Stomach (tissue), 8 donors: ENCODE measurements at regions not wholly inside any gene's neighbourhood (a gene's known extent, or its start where the extent isn't known, plus 50 kb on each side); places are given as distances from the start of the nearest gene placed in this dataset.

Experiments
- DNase-seq, 2 donors: peaks; one replicate each; pipeline versions ENCODE4 v3.0.0 to v3.0.0-alpha.2; 2013 to 2019
- H3K27ac ChIP-seq, 5 donors: fragments of 200-600 bp in 4 of 5; sonication (generic) in 4 of 5; one replicate each; pipeline ENCODE4 v1.5.1; 2013 to 2019; ENCODE audit warnings: mild to moderate bottlenecking in 1 of 5, moderate library complexity in 1 of 5
- H3K27me3 ChIP-seq, 3 donors: fragments of 200-600 bp; sonication (generic); one replicate each; pipeline ENCODE4 v1.5.1; 2017 to 2019; ENCODE audit warnings: mixed run types in 1 of 3
- H3K36me3 ChIP-seq, 4 donors: fragments of 200-600 bp; sonication (generic); 1 replicate in 3 of 4; 2 replicates in 1 of 4; pipeline ENCODE4 v1.5.1; 2016 to 2019
- H3K4me1 ChIP-seq, 4 donors: fragments of 200-600 bp; sonication (generic); one replicate each; pipeline ENCODE4 v1.5.1; 2016 to 2019
- H3K4me3 ChIP-seq, 4 donors: fragments of 200-600 bp; sonication (generic) in 3 of 4; one replicate each; pipeline ENCODE4 v1.5.1; 2016 to 2019; ENCODE audit warnings: mild to moderate bottlenecking in 1 of 4
- H3K9me3 ChIP-seq, 4 donors: fragments of 200-600 bp; sonication (generic); one replicate each; pipeline ENCODE4 v1.5.1; 2016 to 2019
- EP300 ChIP-seq: sonication (generic); formaldehyde crosslinking; IDR thresholded peaks from one replicate; pipeline ENCODE4 v1.6.1; 2017; ENCODE audit warnings: antibody characterized with exemption
- POLR2A ChIP-seq, 4 donors: fragments of 450-650 bp; IDR thresholded peaks; one replicate each; pipeline ENCODE4 v1.6.1; 2016; ENCODE audit warnings: antibody characterized with exemption in 4 of 4, control low read depth in 2 of 4, mild to moderate bottlenecking in 1 of 4, moderate library complexity in 1 of 4
- POLR2AphosphoS5 ChIP-seq, 3 donors: sonication (generic); formaldehyde crosslinking; IDR thresholded peaks; one replicate each; pipeline ENCODE4 v1.6.1; 2016; ENCODE audit warnings: antibody characterized with exemption in 3 of 3
- WGBS, 5 donors: extraction: QIAGEN DNeasy Blood & Tissue Kit in 3 of 5; methylation state at CpG; one replicate each; pipeline versions ENCODE4 v1.1.5 to v1.1.7; 2013 to 2018; 5-methylcytosine and 5-hydroxymethylcytosine counted together
- intact Hi-C: fragments of 100-400 bp; cut with DNase I; formaldehyde crosslinking; loops from one replicate; pipeline ENCODE4 v1.15.1; 2023; ENCODE audit warnings: low total_unique reads
- TF ChIP-seq, protein P1 (sequence below), 7 experiments: fragments of 450-650 bp in 4 of 7; fragments of 200-600 bp in 3 of 7; sonication (generic) in 3 of 7; IDR thresholded peaks; one replicate each; pipeline ENCODE4 v1.5.1; 2016 to 2019; ENCODE audit warnings: antibody characterized with exemption in 7 of 7, control low read depth in 2 of 7, mild to moderate bottlenecking in 1 of 7
- donor health status: healthy with polysubstance abuse.
- donor health status: Bipolar disorder and iron deficiency.
- donor health status: healthy.

DNA sequence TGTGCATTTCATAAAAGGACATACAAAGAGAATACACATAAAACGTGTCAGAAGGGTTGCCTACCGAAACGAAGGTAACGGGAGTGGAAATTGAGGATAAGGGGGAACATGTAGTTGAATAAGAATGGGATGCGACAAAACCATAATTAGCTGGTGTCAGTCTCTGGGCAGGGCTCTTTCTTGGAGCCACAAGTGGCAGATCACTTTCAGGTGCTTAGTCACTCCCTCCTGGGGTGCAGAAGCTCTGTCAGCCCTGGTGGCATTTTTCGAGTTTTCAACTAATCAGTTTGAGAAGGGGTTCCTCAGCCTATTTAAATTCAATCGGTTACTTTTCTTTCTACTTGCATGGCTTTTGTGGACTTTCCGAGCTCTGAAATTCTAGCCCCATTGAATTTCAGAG lies 133.9 kb upstream of the IGSF21 start:
- Histone ChIP-seq H3K36me3 (no peaks in the 10 kb centered on the region), H3K27ac (no peak overlapping the region), H3K27me3 (peaks cover 0 to 42% (median 0%) of the 10 kb centered on the region in 3 donors), H3K4me1 (no peaks in the 10 kb centered on the region), H3K9me3 (no peaks in the 10 kb centered on the region), H3K4me3 (no peak overlapping the region)
- TF ChIP-seq, protein P1, sequence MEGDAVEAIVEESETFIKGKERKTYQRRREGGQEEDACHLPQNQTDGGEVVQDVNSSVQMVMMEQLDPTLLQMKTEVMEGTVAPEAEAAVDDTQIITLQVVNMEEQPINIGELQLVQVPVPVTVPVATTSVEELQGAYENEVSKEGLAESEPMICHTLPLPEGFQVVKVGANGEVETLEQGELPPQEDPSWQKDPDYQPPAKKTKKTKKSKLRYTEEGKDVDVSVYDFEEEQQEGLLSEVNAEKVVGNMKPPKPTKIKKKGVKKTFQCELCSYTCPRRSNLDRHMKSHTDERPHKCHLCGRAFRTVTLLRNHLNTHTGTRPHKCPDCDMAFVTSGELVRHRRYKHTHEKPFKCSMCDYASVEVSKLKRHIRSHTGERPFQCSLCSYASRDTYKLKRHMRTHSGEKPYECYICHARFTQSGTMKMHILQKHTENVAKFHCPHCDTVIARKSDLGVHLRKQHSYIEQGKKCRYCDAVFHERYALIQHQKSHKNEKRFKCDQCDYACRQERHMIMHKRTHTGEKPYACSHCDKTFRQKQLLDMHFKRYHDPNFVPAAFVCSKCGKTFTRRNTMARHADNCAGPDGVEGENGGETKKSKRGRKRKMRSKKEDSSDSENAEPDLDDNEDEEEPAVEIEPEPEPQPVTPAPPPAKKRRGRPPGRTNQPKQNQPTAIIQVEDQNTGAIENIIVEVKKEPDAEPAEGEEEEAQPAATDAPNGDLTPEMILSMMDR (IDR thresholded peaks at IDR 0.05), result no peak
- TF ChIP-seq POLR2A (IDR thresholded peaks at IDR 0.05) (no peak), EP300 (no peak), POLR2AphosphoS5 (IDR thresholded peaks at IDR 0.05) (no peak)
- 56 to 68% (median 57%) methylated on average over 8 of the region's 8 CpGs for WGBS, 5 donors
- intact Hi-C loops, result no loop called here
- DNase-seq, result no peak

DNA sequence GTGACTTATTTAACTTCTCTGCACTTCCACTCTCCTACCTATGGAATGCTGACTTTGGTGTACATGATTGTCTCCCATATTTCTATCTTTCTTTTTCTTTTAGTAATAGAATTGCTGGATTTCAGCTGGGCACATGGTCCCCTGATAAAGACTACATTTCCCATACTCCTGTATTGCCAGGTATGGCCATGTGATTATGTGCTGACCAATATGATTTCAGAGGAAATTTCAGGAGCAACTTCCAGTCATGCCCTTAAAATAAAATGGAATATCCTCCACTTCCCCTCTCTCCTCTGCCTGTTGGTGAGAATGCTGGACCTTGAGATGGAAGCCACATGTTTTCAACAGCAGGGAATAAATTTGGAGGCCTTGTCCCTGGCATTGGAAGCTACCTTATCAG lies 130.7 kb upstream of the IGSF21 start:
- DNase-seq, result no peak
- no peaks in the 10 kb centered on the region for H3K9me3 ChIP-seq
- peaks cover 0 to 57% (median 0%) of the 10 kb centered on the region in 3 donors for H3K27me3 ChIP-seq
- no peaks in the 10 kb centered on the region for H3K36me3 ChIP-seq
- H3K27ac ChIP-seq, result no peak overlapping the region
- intact Hi-C loops, result no loop called here
- no peak overlapping the region for H3K4me3 ChIP-seq
- no peaks in the 10 kb centered on the region for H3K4me1 ChIP-seq
- TF ChIP-seq, protein P1 (IDR thresholded peaks at IDR 0.05), result no peak
- TF ChIP-seq POLR2A (IDR thresholded peaks at IDR 0.05), result no peak
- no peak for TF ChIP-seq EP300
- no peak for TF ChIP-seq POLR2AphosphoS5 (IDR thresholded peaks at IDR 0.05)

DNA sequence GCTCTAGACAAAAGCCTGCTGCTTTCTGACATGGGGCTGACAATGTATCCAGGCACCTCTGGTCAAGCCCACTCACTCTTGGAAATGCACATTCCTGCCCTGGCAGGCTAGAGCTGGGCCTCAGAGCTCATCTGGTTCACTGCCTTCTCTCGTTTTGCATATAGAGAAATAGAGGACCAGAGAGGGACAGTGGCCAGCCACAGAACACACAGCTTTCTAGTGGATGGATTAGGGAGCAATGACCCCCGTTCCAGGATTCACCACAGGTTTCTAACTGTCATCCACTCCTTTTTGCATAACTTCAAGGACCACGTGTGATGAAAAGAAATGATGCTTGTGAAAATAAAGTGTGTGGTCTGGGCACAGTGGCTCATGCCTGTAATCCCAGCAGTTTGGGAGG lies 129.6 kb upstream of the IGSF21 start:
- Histone ChIP-seq H3K4me3 (no peak overlapping the region), H3K4me1 (no peaks in the 10 kb centered on the region), H3K27me3 (peaks cover 0 to 57% (median 0%) of the 10 kb centered on the region in 3 donors), H3K9me3 (no peaks in the 10 kb centered on the region), H3K27ac (no peak overlapping the region), H3K36me3 (no peaks in the 10 kb centered on the region)
- 52 to 66% (median 58%) methylated on average over 3 of the region's 3 CpGs for WGBS, 5 donors
- no peak for DNase-seq
- intact Hi-C loops, result no loop called here
- TF ChIP-seq, protein P1 (IDR thresholded peaks at IDR 0.05), result no peak
- TF ChIP-seq EP300 (no peak), POLR2A (IDR thresholded peaks at IDR 0.05) (no peak), POLR2AphosphoS5 (IDR thresholded peaks at IDR 0.05) (no peak)

DNA sequence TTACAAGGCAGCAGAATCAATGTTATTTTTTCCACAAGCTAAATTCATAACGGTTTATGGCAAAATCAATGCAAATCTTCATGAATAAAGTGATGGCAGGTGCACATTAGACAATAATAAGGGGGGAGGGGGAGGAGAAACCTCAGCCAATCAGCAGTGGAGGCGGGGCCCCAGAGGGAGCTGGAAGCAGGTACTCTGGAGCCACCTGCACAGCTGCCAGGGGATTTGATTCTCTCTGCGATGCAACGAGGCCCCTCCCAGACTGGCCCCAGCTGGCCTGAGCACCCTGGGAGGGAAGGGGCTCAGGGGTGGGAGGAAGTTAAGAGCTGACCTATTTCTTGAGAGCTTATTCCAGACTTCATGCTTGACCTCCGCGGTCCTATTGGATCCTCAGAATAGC lies 127.8 kb upstream of the IGSF21 start:
- Histone ChIP-seq H3K27ac (no peak overlapping the region), H3K36me3 (no peaks in the 10 kb centered on the region), H3K9me3 (no peaks in the 10 kb centered on the region), H3K27me3 (peaks cover 0 to 61% (median 0%) of the 10 kb centered on the region in 3 donors), H3K4me3 (no peak overlapping the region), H3K4me1 (no peaks in the 10 kb centered on the region)
- intact Hi-C loops, result no loop called here
- 35 to 56% (median 45%) methylated on average over 6 of the region's 6 CpGs for WGBS, 5 donors
- TF ChIP-seq POLR2A (IDR thresholded peaks at IDR 0.05) (no peak), POLR2AphosphoS5 (IDR thresholded peaks at IDR 0.05) (no peak), EP300 (no peak)
- TF ChIP-seq, protein P1 (IDR thresholded peaks at IDR 0.05), result no peak
- no peak for DNase-seq
